H9 (cell line): ENCODE measurements at regions not wholly inside any gene's neighbourhood (a gene's known extent, or its start where the extent isn't known, plus 50 kb on each side); places are given as distances from the start of the nearest gene placed in this dataset.

ENCODE experiments used
- DNase-seq: peaks from one replicate; pipeline ENCODE4 v3.0.0-alpha.2; 2017
- H2AFZ ChIP-seq: one replicate; pipeline ENCODE4 v1.6.1; 2013; ENCODE audit warnings: mild to moderate bottlenecking, low read length, control low read depth, moderate library complexity
- H2AK5ac ChIP-seq: 2 replicates; pipeline ENCODE4 v1.6.1; 2013; ENCODE audit warnings: low read length, control low read depth, mixed read lengths; ENCODE audit not compliant: insufficient read length
- H2BK120ac ChIP-seq: one replicate; pipeline ENCODE4 v1.6.1; 2013; ENCODE audit warnings: low read depth, mild to moderate bottlenecking, low read length, control low read depth, inconsistent platforms; ENCODE audit not compliant: poor library complexity, severe bottlenecking
- H2BK12ac ChIP-seq: 2 replicates; pipeline ENCODE4 v1.6.1; 2013; ENCODE audit warnings: low read length, control low read depth, mixed read lengths, low read depth; ENCODE audit not compliant: insufficient read length
- H2BK15ac ChIP-seq: 2 replicates; pipeline ENCODE4 v1.6.1; 2013; ENCODE audit warnings: low read depth, low read length, control low read depth
- H2BK20ac ChIP-seq: one replicate; pipeline ENCODE4 v1.6.1; 2013; ENCODE audit warnings: low read depth, mild to moderate bottlenecking, low read length, control low read depth, inconsistent platforms; ENCODE audit not compliant: poor library complexity, severe bottlenecking
- H2BK5ac ChIP-seq: 2 replicates; pipeline ENCODE4 v1.6.1; 2013; ENCODE audit warnings: low read length, control low read depth, mixed read lengths; ENCODE audit not compliant: insufficient read length
- H3K14ac ChIP-seq: 2 replicates; pipeline ENCODE4 v1.6.1; 2013; ENCODE audit warnings: low read length, control low read depth; ENCODE audit not compliant: insufficient read depth
- H3K18ac ChIP-seq: 2 replicates; pipeline ENCODE4 v1.6.1; 2013; ENCODE audit warnings: low read depth, mild to moderate bottlenecking, mixed read lengths, low read length, control low read depth; ENCODE audit not compliant: insufficient read length
- H3K23ac ChIP-seq: 2 replicates; pipeline ENCODE4 v1.6.1; 2013; ENCODE audit warnings: low read length, control low read depth, mixed read lengths, low read depth; ENCODE audit not compliant: insufficient read length
- H3K23me2 ChIP-seq: 2 replicates; pipeline ENCODE4 v1.6.1; 2013; ENCODE audit warnings: low read depth, mild to moderate bottlenecking, mixed read lengths, low read length, control low read depth; ENCODE audit not compliant: insufficient read length, poor library complexity, severe bottlenecking
- H3K27ac ChIP-seq: 2 replicates; pipeline ENCODE4 v1.5.1; 2013; ENCODE audit warnings: low read length, control low read depth, mixed read lengths, low read depth; ENCODE audit not compliant: insufficient read length
- H3K27me3 ChIP-seq: 2 replicates; pipeline ENCODE4 v1.6.1; 2013; ENCODE audit warnings: low read length, control low read depth, inconsistent platforms; ENCODE audit not compliant: insufficient read depth
- H3K4ac ChIP-seq: 2 replicates; pipeline ENCODE4 v1.6.1; 2013; ENCODE audit warnings: low read depth, mild to moderate bottlenecking, control low read depth, inconsistent platforms, low read length, moderate library complexity
- H3K4me1 ChIP-seq: 2 replicates; pipeline ENCODE4 v1.6.1; 2013; ENCODE audit warnings: low read length, control low read depth, inconsistent platforms; ENCODE audit not compliant: insufficient read depth
- H3K4me2 ChIP-seq: 2 replicates; pipeline ENCODE4 v1.6.1; 2013; ENCODE audit warnings: low read length, control low read depth, mixed read lengths; ENCODE audit not compliant: insufficient read length, insufficient read depth
- H3K56ac ChIP-seq: 2 replicates; pipeline ENCODE4 v1.6.1; 2013; ENCODE audit warnings: low read depth, mild to moderate bottlenecking, mixed read lengths, low read length, control low read depth; ENCODE audit not compliant: insufficient read length
- H3K79me1 ChIP-seq: 2 replicates; pipeline ENCODE4 v1.6.1; 2013; ENCODE audit warnings: low read depth, mild to moderate bottlenecking, moderate library complexity, low read length, control low read depth, inconsistent platforms; ENCODE audit not compliant: insufficient read depth, poor library complexity, severe bottlenecking
- H3K79me2 ChIP-seq: 2 replicates; pipeline ENCODE4 v1.6.1; 2013; ENCODE audit warnings: low read length, control low read depth, inconsistent platforms; ENCODE audit not compliant: insufficient read depth
- H3K9ac ChIP-seq: 2 replicates; pipeline ENCODE4 v1.6.1; 2013; ENCODE audit warnings: low read length, control low read depth, mixed read lengths; ENCODE audit not compliant: insufficient read length; ENCODE audit errors: extremely low read depth
- H3K9me3 ChIP-seq: one replicate; pipeline ENCODE4 v1.6.1; 2013; ENCODE audit warnings: low read depth, low read length, inconsistent platforms; ENCODE audit not compliant: control insufficient read depth
- H3T11ph ChIP-seq: one replicate; pipeline ENCODE4 v1.6.1; 2013; ENCODE audit warnings: mild to moderate bottlenecking, low read length, control low read depth, inconsistent platforms
- H4K20me1 ChIP-seq: one replicate; pipeline ENCODE4 v1.6.1; 2013; ENCODE audit not compliant: control insufficient read depth, insufficient read length, insufficient read depth
- H4K5ac ChIP-seq: 2 replicates; pipeline ENCODE4 v1.6.1; 2013; ENCODE audit warnings: low read depth, mild to moderate bottlenecking, mixed read lengths, low read length, control low read depth; ENCODE audit not compliant: insufficient read length
- H4K8ac ChIP-seq: replicated peaks from 2 replicates; pipeline ENCODE4 v1.6.1; 2013; ENCODE audit warnings: low read length, control low read depth, mixed read lengths, low read depth; ENCODE audit not compliant: insufficient read length
- H4K91ac ChIP-seq: 2 replicates; pipeline ENCODE4 v1.6.1; 2013; ENCODE audit warnings: low read depth, mild to moderate bottlenecking, moderate library complexity, mixed read lengths, low read length, control low read depth; ENCODE audit not compliant: insufficient read length
- H3K27ac Mint-ChIP-seq, 3 experiments: 2 replicates in 2 of 3; 3 replicates in 1 of 3; pipeline ENCODE4 v1.8.0; 2020 to 2021; ENCODE audit warnings: mixed read lengths in 3 of 3, mild to moderate bottlenecking in 1 of 3, moderate library complexity in 1 of 3
- H3K27me3 Mint-ChIP-seq: 2 replicates; pipeline ENCODE4 v1.8.0; 2021; ENCODE audit warnings: low read depth, mild to moderate bottlenecking, moderate library complexity, mixed read lengths
- H3K36me3 Mint-ChIP-seq, 3 experiments: 2 replicates in 2 of 3; 3 replicates in 1 of 3; pipeline ENCODE4 v1.8.0; 2020 to 2021; ENCODE audit warnings: low read depth in 3 of 3, mixed read lengths in 3 of 3; ENCODE audit not compliant: insufficient read depth in 1 of 3
- H3K4me1 Mint-ChIP-seq, 2 experiments: 2 replicates each; pipeline ENCODE4 v1.8.0; 2020; ENCODE audit warnings: mixed read lengths in 2 of 2
- H3K4me3 Mint-ChIP-seq, 2 experiments: 2 replicates in 1 of 2; 3 replicates in 1 of 2; pipeline ENCODE4 v1.8.0; 2020 to 2021; ENCODE audit warnings: mild to moderate bottlenecking in 2 of 2, mixed read lengths in 2 of 2, moderate library complexity in 1 of 2
- H3K9me3 Mint-ChIP-seq, 2 experiments: 2 replicates in 1 of 2; 3 replicates in 1 of 2; pipeline ENCODE4 v1.8.0; 2020; ENCODE audit warnings: mild to moderate bottlenecking in 2 of 2, mixed read lengths in 2 of 2, moderate library complexity in 1 of 2
- WGBS: extraction: QIAGEN DNeasy Blood & Tissue Kit; methylation state at CpG from one replicate; pipeline ENCODE4 v1.1.7; 2013; ENCODE audit warnings: missing lambda C conversion rate, low lambda C conversion rate, mixed read lengths; ENCODE audit not compliant: insufficient read length; ENCODE audit errors: extremely low coverage; 5-methylcytosine and 5-hydroxymethylcytosine counted together
- TF ChIP-seq, protein P1 (sequence below): fragments of 200-600 bp; sonication (generic); conservative IDR thresholded peaks from 3 replicates; pipeline ENCODE4 v1.8.0; 2021; ENCODE audit warnings: antibody characterized with exemption, mild to moderate bottlenecking

DNA sequence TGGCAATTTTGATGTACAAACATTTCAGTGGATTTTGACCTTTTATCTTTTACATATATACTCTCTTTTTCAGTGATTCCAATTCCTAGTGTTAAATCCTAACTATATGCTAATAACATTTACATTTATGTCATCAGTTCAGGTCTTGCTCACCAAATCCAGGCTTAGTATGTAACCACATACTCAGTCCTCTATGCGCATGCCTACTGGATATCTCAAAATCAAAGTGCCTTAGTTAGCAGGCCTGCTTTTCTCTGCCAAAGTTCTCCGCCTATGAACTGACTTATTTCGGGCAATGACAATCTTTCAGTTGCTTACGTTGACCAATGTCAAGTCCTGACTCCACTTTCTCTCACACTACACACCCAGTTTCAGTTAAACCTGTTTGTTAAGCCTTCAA is 478.5 kb upstream of the SLITRK1 start:
- Histone ChIP-seq H2BK120ac (no peak overlapping the region), H3K23me2 (no peaks in the 10 kb centered on the region), H3K9me3 (no peaks in the 10 kb centered on the region), H4K91ac (no peak overlapping the region), H2BK15ac (no peak overlapping the region), H3T11ph (no peak overlapping the region), H3K56ac (no peak overlapping the region), H3K14ac (no peak overlapping the region), H4K20me1 (no peaks in the 10 kb centered on the region), H3K27me3 (no peaks in the 10 kb centered on the region), H4K5ac (no peak overlapping the region), H3K18ac (no peak overlapping the region), H3K9ac (no peak overlapping the region), H3K79me2 (no peaks in the 10 kb centered on the region), H2AFZ (no peak overlapping the region), H3K23ac (no peak overlapping the region), H3K27ac (no peak overlapping the region), H2BK20ac (no peak overlapping the region), H3K4ac (no peak overlapping the region), H3K4me2 (no peak overlapping the region), H2BK5ac (no peak overlapping the region), H3K79me1 (no peaks in the 10 kb centered on the region), H2AK5ac (no peak overlapping the region), H4K8ac (no peak overlapping the region), H2BK12ac (no peak overlapping the region), H3K4me1 (no peaks in the 10 kb centered on the region; the same call in 1 of the 2 replicates)
- TF ChIP-seq, protein P1, sequence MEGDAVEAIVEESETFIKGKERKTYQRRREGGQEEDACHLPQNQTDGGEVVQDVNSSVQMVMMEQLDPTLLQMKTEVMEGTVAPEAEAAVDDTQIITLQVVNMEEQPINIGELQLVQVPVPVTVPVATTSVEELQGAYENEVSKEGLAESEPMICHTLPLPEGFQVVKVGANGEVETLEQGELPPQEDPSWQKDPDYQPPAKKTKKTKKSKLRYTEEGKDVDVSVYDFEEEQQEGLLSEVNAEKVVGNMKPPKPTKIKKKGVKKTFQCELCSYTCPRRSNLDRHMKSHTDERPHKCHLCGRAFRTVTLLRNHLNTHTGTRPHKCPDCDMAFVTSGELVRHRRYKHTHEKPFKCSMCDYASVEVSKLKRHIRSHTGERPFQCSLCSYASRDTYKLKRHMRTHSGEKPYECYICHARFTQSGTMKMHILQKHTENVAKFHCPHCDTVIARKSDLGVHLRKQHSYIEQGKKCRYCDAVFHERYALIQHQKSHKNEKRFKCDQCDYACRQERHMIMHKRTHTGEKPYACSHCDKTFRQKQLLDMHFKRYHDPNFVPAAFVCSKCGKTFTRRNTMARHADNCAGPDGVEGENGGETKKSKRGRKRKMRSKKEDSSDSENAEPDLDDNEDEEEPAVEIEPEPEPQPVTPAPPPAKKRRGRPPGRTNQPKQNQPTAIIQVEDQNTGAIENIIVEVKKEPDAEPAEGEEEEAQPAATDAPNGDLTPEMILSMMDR: no peak
- H3K27me3 Mint-ChIP-seq: no peaks in the 10 kb centered on the region
- no peaks in the 10 kb centered on the region for H3K36me3 Mint-ChIP-seq
- H3K9me3 Mint-ChIP-seq: no peaks in the 10 kb centered on the region
- DNase-seq: no peak
- H3K4me3 Mint-ChIP-seq: no peak overlapping the region
- peaks cover 4% of the 10 kb centered on the region in 2 experiments; a peak in 1 of 4 replicates for H3K4me1 Mint-ChIP-seq
- WGBS: no CpG with 5 or more reads among the region's 4 CpGs
- H3K27ac Mint-ChIP-seq: no peak overlapping the region
